HG03520 (cell line): ENCODE measurements at regions not wholly inside any gene's neighbourhood (a gene's known extent, or its start where the extent isn't known, plus 50 kb on each side); places are given as distances from the start of the nearest gene placed in this dataset.

Experiments
- ATAC-seq: cut with Tn5 transposase; IDR thresholded peaks from one replicate; pipeline ENCODE4 v1.9.1; 2021; ENCODE audit warnings: mild to moderate bottlenecking, moderate library complexity; ENCODE audit not compliant: unreplicated experiment

GRCh38 chr18:56139792-56140254 is 498.6 kb downstream of the TXNL1 start:
- no peak for ATAC-seq

DNA sequence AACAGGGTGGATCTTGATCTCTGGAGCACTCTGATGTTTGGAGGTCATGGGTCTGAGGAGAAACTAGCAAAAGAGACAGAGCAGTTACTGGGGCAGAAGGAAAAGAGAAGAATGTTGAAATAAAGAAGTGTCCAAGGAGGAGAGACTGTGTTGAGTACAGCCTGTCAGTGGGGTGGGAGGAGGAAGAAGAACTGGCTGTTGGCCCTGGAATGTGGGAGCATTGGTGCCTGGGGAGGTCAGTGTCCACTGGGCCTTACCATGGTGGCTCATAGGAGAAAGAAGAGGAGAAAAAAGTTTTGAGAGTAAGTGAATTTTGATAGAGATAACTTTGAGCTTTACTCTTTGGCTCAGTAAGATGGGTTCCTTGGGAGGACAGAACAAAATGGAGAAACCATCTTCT is 499.0 kb downstream of the TXNL1 start:
- ATAC-seq, result no peak

DNA sequence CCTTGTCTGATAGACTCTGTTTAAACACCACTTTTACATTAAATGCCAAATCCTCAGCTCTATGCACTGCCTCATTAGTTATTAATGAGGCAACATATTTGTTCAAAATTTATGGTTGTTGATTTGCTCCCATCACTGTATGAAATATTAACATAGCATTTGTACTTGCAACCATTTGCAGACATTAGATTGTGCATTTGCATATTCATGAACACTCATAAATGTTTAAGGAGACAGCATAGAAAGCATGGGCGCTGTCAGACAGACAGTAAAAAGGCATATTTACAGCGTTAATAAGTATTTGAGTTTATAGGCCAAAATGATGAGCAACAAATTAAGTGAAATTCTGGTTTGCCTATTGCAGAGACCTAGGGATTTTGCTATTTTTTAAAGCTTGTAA is 502.3 kb downstream of the TXNL1 start:
- no peak for ATAC-seq

DNA sequence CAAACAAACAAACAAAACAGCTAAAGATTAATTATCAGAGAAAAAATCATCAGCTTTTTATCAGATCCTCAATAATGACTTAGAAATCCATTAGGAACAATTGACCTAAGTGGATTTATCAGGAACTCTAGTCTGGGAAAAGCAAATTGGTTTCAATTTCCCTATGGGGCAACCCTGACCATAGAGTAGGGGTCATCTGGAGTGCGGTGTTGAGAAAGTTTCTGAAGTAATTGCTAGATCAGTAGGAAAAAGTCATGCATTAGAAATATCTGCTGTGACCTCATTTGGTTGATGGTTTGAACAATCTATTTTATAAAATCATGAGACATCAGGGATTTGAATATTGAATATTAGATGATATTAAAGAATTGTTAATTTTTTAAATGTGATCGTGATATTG is 507.9 kb downstream of the TXNL1 start:
- ATAC-seq, result no peak

- ATAC-seq, result no peak
Observed at GRCh38 chr18:56128153-56128791, 510.1 kb downstream of the TXNL1 start.

DNA sequence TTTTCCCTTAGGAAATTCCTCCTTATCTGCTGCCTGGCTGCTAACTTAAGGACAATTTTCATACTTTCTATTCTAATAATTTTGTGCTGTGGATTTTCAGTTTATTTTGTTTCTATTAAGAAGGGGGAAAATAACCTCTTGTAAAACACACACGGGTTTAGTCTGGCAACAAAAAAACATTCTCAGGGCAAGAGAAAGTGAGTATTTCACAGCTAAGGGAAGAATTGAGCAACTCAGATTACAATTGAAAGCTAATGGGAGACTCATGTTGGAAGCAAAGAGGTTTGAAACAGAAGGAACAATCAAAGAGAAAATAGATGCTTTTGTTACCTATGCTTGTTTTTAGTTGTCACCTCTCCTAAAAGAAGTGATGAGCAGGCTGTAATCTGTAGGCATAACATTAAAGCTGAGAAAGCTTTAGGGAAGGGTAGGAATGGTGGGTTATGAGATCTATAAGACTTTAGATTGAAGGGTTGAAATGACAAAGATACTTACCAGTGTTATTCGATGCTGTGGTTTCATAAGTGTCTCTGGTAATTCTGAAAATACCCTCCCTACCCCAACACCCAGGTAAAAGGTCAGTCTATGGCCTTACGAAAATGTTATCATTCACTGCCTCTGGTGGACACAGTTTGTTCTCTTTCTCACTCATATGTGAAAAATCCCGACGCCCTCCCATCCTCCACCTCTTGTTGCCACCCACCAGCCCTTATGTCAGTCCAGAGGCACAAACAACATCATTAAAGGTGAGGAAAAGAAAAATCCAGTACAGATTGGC is 510.9 kb downstream of the TXNL1 start:
- no peak for ATAC-seq

DNA sequence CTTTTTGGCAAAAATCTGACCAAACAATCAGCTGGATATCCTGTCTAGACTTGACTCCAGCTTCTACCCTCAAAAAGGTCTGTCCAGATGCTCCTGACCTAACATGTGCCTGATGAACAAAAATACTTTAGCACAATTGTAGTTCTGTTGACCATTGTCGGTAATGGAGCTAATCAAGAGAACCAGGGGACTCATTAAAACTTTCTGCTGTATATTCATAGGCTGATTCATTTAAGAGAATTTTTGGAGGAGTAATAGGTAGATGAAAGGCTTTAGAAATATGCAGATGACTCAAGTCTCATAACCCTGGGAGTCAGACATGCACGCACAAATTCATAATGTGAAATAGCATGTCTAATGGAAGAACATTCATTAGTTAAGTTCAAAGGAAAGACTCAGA is 514.2 kb downstream of the TXNL1 start:
- ATAC-seq, result no peak

DNA sequence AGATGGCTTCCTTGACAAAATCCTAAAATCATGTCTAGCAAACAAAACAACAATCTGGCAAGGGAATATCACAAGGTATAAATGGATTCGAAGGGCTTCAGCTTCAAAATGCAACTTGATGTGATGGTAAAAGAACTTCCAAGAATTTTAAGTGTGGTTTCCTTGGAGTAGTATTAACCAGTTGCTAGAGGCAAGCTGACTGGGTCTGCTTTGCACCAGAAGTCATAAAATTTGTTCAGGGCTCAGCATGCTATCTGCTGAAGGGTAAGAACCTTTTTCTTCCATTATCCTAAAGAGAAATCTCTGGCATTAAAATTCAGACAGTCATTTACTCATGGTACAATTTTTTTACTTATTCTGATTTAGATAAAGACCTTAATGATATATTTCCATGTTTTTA is 516.7 kb downstream of the TXNL1 start:
- ATAC-seq, result no peak

DNA sequence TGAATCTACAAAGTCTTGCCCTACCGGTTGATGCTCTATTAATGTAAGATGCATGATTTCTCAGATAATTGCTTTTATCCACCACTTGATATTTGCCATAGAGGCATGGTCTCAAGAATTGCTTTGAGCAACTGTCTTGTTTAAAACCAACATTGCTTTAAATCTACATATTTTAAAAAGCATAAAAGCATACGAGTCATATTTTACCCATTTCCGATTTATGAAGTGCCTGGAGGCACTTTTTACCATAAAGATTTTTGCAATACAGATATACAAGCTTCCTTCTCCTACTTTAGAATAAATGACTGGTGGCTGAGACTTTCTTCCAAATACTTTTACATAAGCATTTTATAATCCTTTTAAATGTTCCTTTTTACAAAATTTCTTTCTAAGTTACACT is 517.6 kb downstream of the TXNL1 start:
- ATAC-seq, result no peak

- ATAC-seq, result no peak
Observed at GRCh38 chr18:56119681-56120080, 518.7 kb downstream of the TXNL1 start.

- ATAC-seq, result no peak
Observed at GRCh38 chr18:56118422-56118821, 520.0 kb downstream of the TXNL1 start.

GRCh38 chr18:56115071-56116015 is 523.0 kb downstream of the TXNL1 start:
- ATAC-seq, result no peak

GRCh38 chr18:56112984-56113383 is 525.0 kb upstream of the TCF4 start:
- no peak for ATAC-seq

DNA sequence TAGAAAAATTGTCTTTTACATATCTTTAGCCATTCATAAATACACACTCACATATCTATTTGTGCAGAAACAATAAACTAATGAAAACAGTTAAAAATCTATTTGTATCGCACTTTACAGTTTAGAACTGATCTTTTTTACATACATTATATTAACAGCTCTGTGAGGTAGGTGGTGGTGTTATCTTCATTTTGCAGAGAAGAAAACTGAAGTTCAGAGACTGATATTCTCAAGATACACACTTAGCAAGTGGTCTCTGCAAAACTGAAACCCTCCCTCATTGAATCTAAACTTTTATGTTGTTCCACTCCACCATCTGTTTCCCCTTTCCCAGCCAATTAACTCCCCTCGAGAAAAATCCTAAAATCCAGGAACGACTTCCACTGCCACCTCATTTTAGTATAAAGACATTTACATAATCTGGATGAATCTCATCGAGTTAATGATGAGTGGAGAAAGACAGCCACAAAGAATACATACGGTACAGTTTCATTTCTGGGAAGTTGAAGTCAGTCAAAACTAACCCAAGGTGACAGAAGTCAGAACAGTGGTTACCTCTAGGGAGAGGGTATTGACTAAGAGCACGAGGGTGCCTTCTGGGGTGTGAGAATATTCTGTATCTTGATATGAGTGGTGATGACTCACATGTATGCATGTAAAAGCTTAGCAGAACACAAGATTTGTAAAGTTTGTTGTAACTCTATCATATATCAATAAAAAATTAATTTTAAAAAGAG is 524.2 kb upstream of the TCF4 start:
- ATAC-seq, result peak; percentile 94

DNA sequence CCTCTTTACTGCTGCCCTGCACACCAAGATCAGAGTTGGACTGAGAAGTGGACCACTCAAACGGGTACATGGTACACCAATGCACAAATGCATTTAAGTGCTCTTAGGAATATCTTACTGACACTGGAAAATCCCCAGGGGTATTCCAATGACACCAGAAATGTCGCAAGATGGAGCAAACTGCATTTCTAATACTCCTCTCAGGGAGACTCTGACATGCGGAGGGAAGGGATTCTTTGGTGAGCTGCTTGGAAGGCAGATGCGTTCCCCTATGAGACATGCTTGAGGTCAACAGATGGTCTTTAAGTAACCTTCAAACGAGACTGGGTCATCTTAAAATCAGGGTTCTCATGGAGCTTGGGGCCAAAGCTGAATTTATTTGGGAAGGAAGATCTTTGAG is 521.8 kb upstream of the TCF4 start:
- ATAC-seq, result no peak

- ATAC-seq, result no peak
Observed at GRCh38 chr18:56108478-56109367, 520.7 kb upstream of the TCF4 start.

- no peak for ATAC-seq
Observed at GRCh38 chr18:56107821-56108477, 520.0 kb upstream of the TCF4 start.

- no peak for ATAC-seq
Observed at GRCh38 chr18:56100090-56100722, 512.2 kb upstream of the TCF4 start.

- no peak for ATAC-seq
Observed at GRCh38 chr18:56097621-56098020, 509.6 kb upstream of the TCF4 start.
